ENCODE measurements at regions not wholly inside any gene's neighbourhood (a gene's known extent, or its start where the extent isn't known, plus 50 kb on each side); places are given as distances from the start of the nearest gene placed in this dataset.

- Mint-ChIP-seq H3K27me3 (ENCODE audit: unreplicated experiment) (no peaks in the 10 kb centered on the region), H3K36me3 (ENCODE audit: unreplicated experiment) (no peaks in the 10 kb centered on the region)
Observed at GRCh38 chr7:70997261-70997660, 134.7 kb upstream of the GALNT17 start.

GRCh38 chr7:71005109-71005508, 126.8 kb upstream of the GALNT17 start:
- Mint-ChIP-seq H3K4me1 (ENCODE audit: low read depth, unreplicated experiment) (no peaks in the 10 kb centered on the region), H3K27ac (ENCODE audit: unreplicated experiment) (no peak overlapping the region), H3K9me3 (ENCODE audit: unreplicated experiment) (peaks cover 9% of the 10 kb centered on the region), H3K36me3 (ENCODE audit: unreplicated experiment) (no peaks in the 10 kb centered on the region), H3K27me3 (ENCODE audit: unreplicated experiment) (no peaks in the 10 kb centered on the region), H3K4me3 (ENCODE audit: unreplicated experiment) (no peak overlapping the region)
- no peak for DNase-seq
- TF ChIP-seq CTCF (IDR thresholded peaks at IDR 0.05; ENCODE audit: partially characterized antibody, unreplicated experiment) = no peak

More at GRCh38 chr7:70997261-70997660, 134.7 kb upstream of the GALNT17 start:
- no peaks in the 10 kb centered on the region for H3K4me1 Mint-ChIP-seq (ENCODE audit: low read depth, unreplicated experiment)
- DNase-seq = no peak
- no peak for TF ChIP-seq CTCF (IDR thresholded peaks at IDR 0.05; ENCODE audit: partially characterized antibody, unreplicated experiment)
- no peak overlapping the region for H3K27ac Mint-ChIP-seq (ENCODE audit: unreplicated experiment)
- H3K4me3 Mint-ChIP-seq (ENCODE audit: unreplicated experiment) = no peak overlapping the region
- H3K9me3 Mint-ChIP-seq (ENCODE audit: unreplicated experiment) = peaks cover 5% of the 10 kb centered on the region

GRCh38 chr7:71009636-71010035, 122.3 kb upstream of the GALNT17 start:
- no peaks in the 10 kb centered on the region for H3K36me3 Mint-ChIP-seq (ENCODE audit: unreplicated experiment)
- peaks cover 3% of the 10 kb centered on the region for H3K9me3 Mint-ChIP-seq (ENCODE audit: unreplicated experiment)
- H3K27ac Mint-ChIP-seq (ENCODE audit: unreplicated experiment) = no peak overlapping the region
- no peak overlapping the region for H3K4me3 Mint-ChIP-seq (ENCODE audit: unreplicated experiment)
- H3K27me3 Mint-ChIP-seq (ENCODE audit: unreplicated experiment) = no peaks in the 10 kb centered on the region
- no peak for DNase-seq
- H3K4me1 Mint-ChIP-seq (ENCODE audit: low read depth, unreplicated experiment) = no peaks in the 10 kb centered on the region
- no peak for TF ChIP-seq CTCF (IDR thresholded peaks at IDR 0.05; ENCODE audit: partially characterized antibody, unreplicated experiment)

- Mint-ChIP-seq H3K9me3 (ENCODE audit: unreplicated experiment) (no peaks in the 10 kb centered on the region), H3K27ac (ENCODE audit: unreplicated experiment) (no peak overlapping the region), H3K27me3 (ENCODE audit: unreplicated experiment) (no peaks in the 10 kb centered on the region), H3K4me1 (ENCODE audit: low read depth, unreplicated experiment) (no peaks in the 10 kb centered on the region), H3K36me3 (ENCODE audit: unreplicated experiment) (peaks cover 5% of the 10 kb centered on the region), H3K4me3 (ENCODE audit: unreplicated experiment) (no peak overlapping the region)
- TF ChIP-seq CTCF (IDR thresholded peaks at IDR 0.05; ENCODE audit: partially characterized antibody, unreplicated experiment) = no peak
- no peak for DNase-seq
Observed at GRCh38 chr7:71015252-71015900, 116.6 kb upstream of the GALNT17 start.

GRCh38 chr7:71016401-71016800, 115.5 kb upstream of the GALNT17 start:
- no peak overlapping the region for H3K4me3 Mint-ChIP-seq (ENCODE audit: unreplicated experiment)
- no peaks in the 10 kb centered on the region for H3K9me3 Mint-ChIP-seq (ENCODE audit: unreplicated experiment)
- H3K27ac Mint-ChIP-seq (ENCODE audit: unreplicated experiment) = no peak overlapping the region
- no peak for DNase-seq
- H3K36me3 Mint-ChIP-seq (ENCODE audit: unreplicated experiment) = peaks cover 5% of the 10 kb centered on the region
- no peak for TF ChIP-seq CTCF (IDR thresholded peaks at IDR 0.05; ENCODE audit: partially characterized antibody, unreplicated experiment)
- H3K27me3 Mint-ChIP-seq (ENCODE audit: unreplicated experiment) = no peaks in the 10 kb centered on the region
- no peaks in the 10 kb centered on the region for H3K4me1 Mint-ChIP-seq (ENCODE audit: low read depth, unreplicated experiment)
